Prostate gland (tissue), 2 donors: ENCODE measurements at regions not wholly inside any gene's neighbourhood (a gene's known extent, or its start where the extent isn't known, plus 50 kb on each side); places are given as distances from the start of the nearest gene placed in this dataset.

Experiments used
- DNase-seq: peaks from one replicate; pipeline ENCODE4 v3.0.0-alpha.2; 2019; ENCODE audit warnings: low spot score
- H3K27ac ChIP-seq, 2 donors: fragments of 200-600 bp; sonication (generic); 2 replicates each; pipeline ENCODE4 v1.5.1; 2017 to 2019
- H3K27me3 ChIP-seq: fragments of 200-600 bp; sonication (generic); replicated peaks from 2 replicates; pipeline ENCODE4 v1.5.1; 2019; ENCODE audit not compliant: insufficient read depth
- H3K36me3 ChIP-seq, 2 donors: fragments of 200-600 bp; sonication (generic); 1 replicate in 1 of 2; 2 replicates in 1 of 2; pipeline versions ENCODE4 v1.5.1 to v1.8.1; 2017 to 2019
- H3K4me1 ChIP-seq: fragments of 200-600 bp; sonication (generic); replicated peaks from 2 replicates; pipeline ENCODE4 v1.5.1; 2019
- H3K4me3 ChIP-seq, 2 donors: fragments of 200-600 bp; sonication (generic); 2 replicates each; pipeline ENCODE4 v1.5.1; 2017 to 2019
- H3K9me3 ChIP-seq: fragments of 200-600 bp; sonication (generic); 2 replicates; pipeline ENCODE4 v1.5.1; 2017
- POLR2A ChIP-seq: fragments of 450-650 bp; IDR thresholded peaks from one replicate; pipeline ENCODE4 v1.6.1; 2016; ENCODE audit warnings: antibody characterized with exemption, mild to moderate bottlenecking
- POLR2AphosphoS5 ChIP-seq: sonication (generic); formaldehyde crosslinking; IDR thresholded peaks from one replicate; pipeline ENCODE4 v1.6.1; 2017; ENCODE audit warnings: antibody characterized with exemption
- WGBS: methylation state at CpG from one replicate; pipeline ENCODE4 v1.1.5; 2018; 5-methylcytosine and 5-hydroxymethylcytosine counted together
- intact Hi-C: fragments of 100-400 bp; cut with DNase I; formaldehyde crosslinking; loops from one replicate; pipeline ENCODE4 v1.14.2; 2022
- TF ChIP-seq, protein P1 (sequence below), 4 experiments: fragments of 200-600 bp in 2 of 4; fragments of 450-650 bp in 2 of 4; sonication (generic) in 2 of 4; IDR thresholded peaks; 1 replicate in 3 of 4; 2 replicates in 1 of 4; pipeline ENCODE4 v1.5.1; 2016 to 2019; ENCODE audit warnings: antibody characterized with exemption in 4 of 4, mild to moderate bottlenecking in 2 of 4, moderate library complexity in 2 of 4

DNA sequence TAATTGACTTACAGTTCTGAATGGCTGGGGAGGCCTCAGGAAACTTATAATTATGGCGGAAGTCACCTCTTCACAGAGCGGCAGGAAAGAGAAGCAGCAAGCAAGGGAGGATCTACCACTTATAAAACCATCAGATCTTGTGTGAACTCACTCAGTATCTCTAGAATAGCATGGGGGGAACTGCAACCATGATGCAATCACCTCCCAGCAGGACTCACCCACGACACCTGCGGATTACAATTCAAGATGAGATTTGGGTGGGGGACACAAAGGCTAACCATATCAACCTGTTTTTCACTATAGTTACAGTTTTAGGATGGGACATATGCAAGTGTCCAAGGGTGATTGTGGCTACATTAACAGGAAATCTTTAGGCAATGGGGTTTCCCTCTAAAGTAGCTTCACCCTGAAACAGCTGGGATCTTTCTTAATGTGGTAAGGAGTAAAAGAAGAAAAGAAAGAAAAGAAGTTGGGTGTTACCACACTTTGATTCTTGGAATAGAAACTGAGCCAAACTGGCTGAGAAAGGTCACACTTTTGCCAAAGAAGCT is 453.8 kb downstream of the OTOL1 start:
- Histone ChIP-seq H3K4me1 (no peaks in the 10 kb centered on the region), H3K4me3 (no peak overlapping the region), H3K36me3 (no peaks in the 10 kb centered on the region), H3K9me3 (no peaks in the 10 kb centered on the region), H3K27ac (no peak overlapping the region), H3K27me3 (no peaks in the 10 kb centered on the region)
- intact Hi-C loops, result no loop called here
- TF ChIP-seq POLR2AphosphoS5, result no peak
- TF ChIP-seq POLR2A, result no peak
- TF ChIP-seq, protein P1, sequence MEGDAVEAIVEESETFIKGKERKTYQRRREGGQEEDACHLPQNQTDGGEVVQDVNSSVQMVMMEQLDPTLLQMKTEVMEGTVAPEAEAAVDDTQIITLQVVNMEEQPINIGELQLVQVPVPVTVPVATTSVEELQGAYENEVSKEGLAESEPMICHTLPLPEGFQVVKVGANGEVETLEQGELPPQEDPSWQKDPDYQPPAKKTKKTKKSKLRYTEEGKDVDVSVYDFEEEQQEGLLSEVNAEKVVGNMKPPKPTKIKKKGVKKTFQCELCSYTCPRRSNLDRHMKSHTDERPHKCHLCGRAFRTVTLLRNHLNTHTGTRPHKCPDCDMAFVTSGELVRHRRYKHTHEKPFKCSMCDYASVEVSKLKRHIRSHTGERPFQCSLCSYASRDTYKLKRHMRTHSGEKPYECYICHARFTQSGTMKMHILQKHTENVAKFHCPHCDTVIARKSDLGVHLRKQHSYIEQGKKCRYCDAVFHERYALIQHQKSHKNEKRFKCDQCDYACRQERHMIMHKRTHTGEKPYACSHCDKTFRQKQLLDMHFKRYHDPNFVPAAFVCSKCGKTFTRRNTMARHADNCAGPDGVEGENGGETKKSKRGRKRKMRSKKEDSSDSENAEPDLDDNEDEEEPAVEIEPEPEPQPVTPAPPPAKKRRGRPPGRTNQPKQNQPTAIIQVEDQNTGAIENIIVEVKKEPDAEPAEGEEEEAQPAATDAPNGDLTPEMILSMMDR (IDR thresholded peaks at IDR 0.05), result no peak
- DNase-seq, result no peak
- 83% methylated on average over 4 of the region's 4 CpGs for WGBS

DNA sequence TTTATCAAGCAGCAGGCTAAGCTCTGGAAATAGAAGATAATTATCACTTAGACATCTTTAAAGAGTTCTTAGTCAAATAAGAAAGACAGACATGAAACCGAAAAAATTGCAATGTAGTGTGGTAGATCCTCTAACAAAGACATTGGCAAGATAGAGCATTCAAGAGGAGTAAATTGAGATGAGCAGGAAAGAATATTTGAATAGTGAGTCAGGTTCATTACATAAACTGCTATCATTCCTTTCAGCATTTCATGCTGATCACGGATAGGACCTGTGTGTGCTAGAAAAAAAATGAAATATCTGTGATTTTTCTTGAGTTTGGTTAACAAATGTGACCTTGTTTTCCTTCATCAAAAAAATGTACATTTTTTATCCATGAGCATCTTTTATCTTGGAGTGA is 460.9 kb downstream of the OTOL1 start:
- Histone ChIP-seq H3K27ac (no peak overlapping the region), H3K9me3 (no peaks in the 10 kb centered on the region), H3K27me3 (no peaks in the 10 kb centered on the region), H3K4me1 (no peaks in the 10 kb centered on the region), H3K4me3 (no peak overlapping the region), H3K36me3 (no peaks in the 10 kb centered on the region)
- TF ChIP-seq POLR2A, result no peak
- TF ChIP-seq, protein P1 (IDR thresholded peaks at IDR 0.05), result no peak
- TF ChIP-seq POLR2AphosphoS5, result no peak
- intact Hi-C loops, result no loop called here
- no peak for DNase-seq
- 51% methylated on average over 2 of the region's 2 CpGs for WGBS

DNA sequence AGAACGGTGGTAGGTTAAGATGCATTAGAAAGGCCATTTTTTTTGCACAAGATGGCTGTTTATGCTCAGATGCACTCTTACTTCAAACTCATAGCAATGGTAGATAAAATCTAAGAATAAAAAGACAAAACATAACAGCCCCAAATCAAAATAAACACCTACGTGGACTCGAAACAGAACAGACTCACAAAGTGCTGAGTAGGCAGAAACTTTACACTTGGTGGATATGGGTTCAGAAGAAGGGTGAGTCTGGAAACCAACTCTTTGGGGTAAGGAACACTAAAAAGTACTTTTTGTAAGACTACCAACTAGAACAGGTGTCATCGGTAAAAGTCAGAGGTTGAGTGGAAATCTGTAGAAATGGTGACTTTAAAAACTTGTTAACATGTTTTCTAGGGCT is 468.2 kb downstream of the OTOL1 start:
- Histone ChIP-seq H3K4me1 (no peaks in the 10 kb centered on the region), H3K4me3 (no peak overlapping the region), H3K36me3 (no peaks in the 10 kb centered on the region), H3K27me3 (no peaks in the 10 kb centered on the region), H3K9me3 (no peaks in the 10 kb centered on the region), H3K27ac (no peak overlapping the region)
- TF ChIP-seq POLR2A (no peak), POLR2AphosphoS5 (no peak)
- TF ChIP-seq, protein P1 (IDR thresholded peaks at IDR 0.05), result no peak
- 79% methylated on average over 4 of the region's 4 CpGs for WGBS
- no peak for DNase-seq
- intact Hi-C loops, result no loop called here

DNA sequence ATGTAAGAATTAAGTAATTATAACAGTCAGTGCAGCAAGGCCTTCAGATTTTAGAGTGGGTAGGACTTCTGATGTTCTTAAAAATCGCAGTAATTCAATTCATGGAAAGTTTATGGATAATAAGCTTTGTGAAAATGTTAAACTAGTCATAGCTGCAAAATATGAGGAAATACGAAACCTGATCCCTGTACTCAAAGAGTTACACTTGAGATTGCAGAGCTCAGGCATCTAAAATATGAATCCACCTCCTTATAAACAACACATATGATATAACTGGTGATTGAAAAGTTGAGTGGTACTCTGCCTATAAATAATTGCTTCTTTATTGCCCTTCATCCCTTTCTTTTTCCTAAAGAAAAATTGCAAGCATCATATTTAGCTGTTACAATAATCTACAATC is 473.3 kb downstream of the OTOL1 start:
- intact Hi-C loops, result no loop called here
- Histone ChIP-seq H3K4me3 (no peak overlapping the region), H3K36me3 (no peaks in the 10 kb centered on the region), H3K4me1 (no peaks in the 10 kb centered on the region), H3K27me3 (no peaks in the 10 kb centered on the region), H3K9me3 (no peaks in the 10 kb centered on the region), H3K27ac (no peak overlapping the region)
- DNase-seq, result no peak
- 82% methylated on average over 2 of the region's 2 CpGs for WGBS
- no peak for TF ChIP-seq POLR2AphosphoS5
- TF ChIP-seq POLR2A, result no peak
- TF ChIP-seq, protein P1 (IDR thresholded peaks at IDR 0.05), result no peak

DNA sequence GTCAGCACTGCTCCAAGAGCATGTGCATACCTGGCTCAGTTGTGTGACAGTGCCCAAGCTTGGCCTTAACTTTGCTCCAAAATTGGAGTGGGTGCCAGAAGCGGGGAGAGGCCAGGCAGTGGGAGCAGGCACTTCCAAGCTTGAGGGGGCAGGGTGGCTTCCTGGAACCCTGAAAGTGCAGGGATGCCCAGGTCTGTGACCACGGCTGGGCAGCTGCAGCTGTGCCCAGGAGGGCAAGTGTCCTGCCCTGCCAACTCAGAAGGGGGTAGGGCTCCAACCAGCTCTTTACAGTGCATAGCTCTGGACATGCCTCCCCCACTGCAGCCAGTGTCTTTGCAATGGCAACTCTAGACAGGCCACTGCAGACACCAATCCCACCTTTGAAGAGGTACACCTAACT is 478.6 kb downstream of the OTOL1 start:
- Histone ChIP-seq H3K36me3 (no peaks in the 10 kb centered on the region), H3K27me3 (no peaks in the 10 kb centered on the region), H3K9me3 (no peaks in the 10 kb centered on the region), H3K4me1 (no peaks in the 10 kb centered on the region), H3K27ac (no peak overlapping the region), H3K4me3 (no peak overlapping the region)
- TF ChIP-seq, protein P1 (IDR thresholded peaks at IDR 0.05), result no peak
- no peak for TF ChIP-seq POLR2AphosphoS5
- TF ChIP-seq POLR2A, result no peak
- DNase-seq, result no peak
- 84% methylated on average over 2 of the region's 2 CpGs for WGBS
- intact Hi-C loops, result no loop called here
